Muscle of arm (tissue), 1 donor: ENCODE measurements at regions not wholly inside any gene's neighbourhood (a gene's known extent, or its start where the extent isn't known, plus 50 kb on each side); places are given as distances from the start of the nearest gene placed in this dataset.

Experiments
- DNase-seq: peaks from one replicate; pipeline ENCODE4 v3.0.0-alpha.2; 2013

GRCh38 chr6:163630572-163630971, 216.1 kb downstream of the QKI start:
- DNase-seq: no peak

- DNase-seq: no peak
Observed at GRCh38 chr6:163630096-163630495, 215.6 kb downstream of the QKI start.
